HPDE6-E6E7 (cell line): ENCODE measurements at regions not wholly inside any gene's neighbourhood (a gene's known extent, or its start where the extent isn't known, plus 50 kb on each side); places are given as distances from the start of the nearest gene placed in this dataset.

Source experiments
- DNase-seq: peaks from one replicate; pipeline ENCODE4 v3.0.0; 2011; ENCODE audit warnings: missing footprints; ENCODE audit errors: extremely low spot score

DNA sequence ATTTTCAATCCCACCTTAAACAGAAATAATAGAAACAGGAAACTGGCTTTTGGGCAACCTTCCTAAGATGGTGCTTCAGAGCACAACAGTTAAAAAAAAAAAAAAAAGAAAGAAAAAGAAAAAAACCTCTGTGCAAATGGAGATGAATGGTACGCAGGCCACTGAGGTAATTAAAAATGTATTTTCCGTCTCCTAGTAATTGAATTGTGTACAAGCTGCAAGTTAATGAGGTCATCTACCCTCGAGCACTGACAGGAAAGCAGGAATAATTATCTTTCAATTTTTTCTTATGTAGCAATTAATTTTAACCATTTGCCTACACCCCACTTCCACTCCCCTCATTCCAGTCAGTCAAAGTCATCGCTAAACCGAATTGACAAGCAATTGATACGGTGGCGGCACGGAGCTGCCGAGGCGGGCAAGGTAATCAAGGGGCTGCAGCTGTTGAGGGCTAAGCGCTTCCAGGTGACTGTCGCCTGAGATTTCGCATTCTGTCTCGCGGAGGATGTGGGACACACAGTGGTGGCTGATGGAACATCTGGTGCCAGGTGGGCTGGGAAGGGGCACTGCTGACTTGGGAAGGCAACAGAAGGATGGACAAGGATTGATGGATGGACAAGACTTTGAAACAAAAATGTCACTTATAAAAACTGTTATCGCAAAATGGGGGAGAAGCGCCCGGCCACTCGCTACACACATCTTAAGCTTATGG, 109.4 kb downstream of the RCN1 start:
- DNase-seq = no peak

DNA sequence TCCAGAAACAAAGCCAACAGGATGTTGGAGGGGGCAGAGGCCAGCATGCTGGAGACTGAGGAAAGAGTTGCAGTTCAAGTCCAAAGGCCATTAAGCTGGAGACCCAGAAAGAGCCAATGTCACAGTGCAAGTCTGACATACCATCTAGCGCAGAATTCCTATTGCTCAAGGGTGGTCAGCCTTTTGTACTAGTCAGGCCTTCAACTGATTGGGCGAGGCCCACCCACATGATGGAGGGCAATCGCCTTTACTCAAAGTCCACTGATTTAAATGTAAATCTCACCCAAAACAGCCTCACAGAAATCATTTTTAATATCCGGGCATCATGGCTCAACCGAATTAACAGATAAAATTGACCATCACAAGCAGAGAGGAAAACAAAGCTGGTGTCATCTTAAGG, 113.9 kb downstream of the RCN1 start:
- no peak for DNase-seq

GRCh38 chr11:32210556-32210955, 119.7 kb downstream of the RCN1 start:
- no peak for DNase-seq

DNA sequence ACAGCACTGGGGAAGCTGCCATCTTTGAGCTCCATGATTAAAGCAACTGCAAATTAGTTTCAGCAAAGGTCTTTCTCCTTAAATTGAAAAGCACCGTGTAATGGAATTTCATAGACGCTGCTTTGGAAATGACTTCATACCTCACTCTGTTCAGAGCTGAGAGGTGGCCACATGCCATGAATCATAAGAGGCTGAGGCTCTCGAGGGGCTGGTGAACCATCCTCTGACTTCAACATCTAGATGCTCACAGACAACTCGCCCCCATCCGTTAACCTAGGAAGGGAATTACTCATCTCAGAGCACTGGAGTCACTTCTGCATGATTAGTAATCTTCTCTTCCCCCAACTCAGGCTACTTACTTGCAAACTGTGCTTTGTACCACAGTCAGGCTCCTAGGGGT, 122.3 kb downstream of the RCN1 start:
- DNase-seq = no peak

- no peak for DNase-seq
Measured at GRCh38 chr11:32215157-32215556, 124.3 kb downstream of the RCN1 start.

DNA sequence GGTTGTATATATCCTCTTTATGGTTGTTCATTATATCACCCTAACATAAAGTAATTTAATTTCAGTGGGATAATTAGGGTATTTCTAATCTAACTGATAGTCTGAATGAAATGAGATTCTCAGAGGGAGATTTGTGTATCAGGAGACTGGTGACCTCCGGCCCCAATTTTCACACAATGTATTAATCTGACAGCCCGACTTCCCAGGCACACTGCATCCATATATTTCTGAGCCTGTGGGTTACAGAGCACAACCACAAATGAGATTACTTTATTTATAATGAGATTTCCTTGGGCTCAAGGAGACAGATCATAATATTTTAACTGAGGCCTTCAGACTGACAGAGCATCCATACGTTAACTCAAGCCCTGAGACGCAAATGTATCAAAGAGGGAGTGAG, 125.9 kb downstream of the RCN1 start:
- no peak for DNase-seq

GRCh38 chr11:32219320-32219719, 128.4 kb downstream of the RCN1 start:
- DNase-seq = no peak

GRCh38 chr11:32221476-32222032, 130.7 kb downstream of the RCN1 start:
- no peak for DNase-seq

DNA sequence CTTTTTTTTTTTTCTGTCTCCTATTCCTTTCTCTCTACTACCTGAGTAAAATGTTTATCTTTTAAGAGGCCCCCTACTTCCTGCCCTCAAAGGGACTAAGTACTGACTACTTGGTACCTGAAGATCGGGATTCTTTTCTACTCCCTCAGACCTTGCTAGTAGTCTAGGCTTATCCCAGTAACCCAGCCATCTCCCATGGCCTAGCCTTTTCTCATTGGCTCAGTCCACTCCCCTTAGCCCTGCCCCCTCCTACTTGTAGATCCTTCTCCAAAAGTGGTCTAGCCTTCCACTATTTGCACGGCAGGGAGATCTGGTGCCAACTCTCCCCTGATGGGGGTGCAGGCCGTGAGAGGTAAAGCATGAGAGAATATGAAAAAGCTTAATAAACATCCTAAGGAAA, 133.7 kb downstream of the RCN1 start:
- no peak for DNase-seq

- DNase-seq = no peak
Measured at GRCh38 chr11:32225571-32226285, 134.9 kb downstream of the RCN1 start.

- no peak for DNase-seq
Measured at GRCh38 chr11:32226480-32226879, 135.6 kb downstream of the RCN1 start.

- DNase-seq = no peak
Measured at GRCh38 chr11:32229576-32230240, 138.8 kb downstream of the RCN1 start.

DNA sequence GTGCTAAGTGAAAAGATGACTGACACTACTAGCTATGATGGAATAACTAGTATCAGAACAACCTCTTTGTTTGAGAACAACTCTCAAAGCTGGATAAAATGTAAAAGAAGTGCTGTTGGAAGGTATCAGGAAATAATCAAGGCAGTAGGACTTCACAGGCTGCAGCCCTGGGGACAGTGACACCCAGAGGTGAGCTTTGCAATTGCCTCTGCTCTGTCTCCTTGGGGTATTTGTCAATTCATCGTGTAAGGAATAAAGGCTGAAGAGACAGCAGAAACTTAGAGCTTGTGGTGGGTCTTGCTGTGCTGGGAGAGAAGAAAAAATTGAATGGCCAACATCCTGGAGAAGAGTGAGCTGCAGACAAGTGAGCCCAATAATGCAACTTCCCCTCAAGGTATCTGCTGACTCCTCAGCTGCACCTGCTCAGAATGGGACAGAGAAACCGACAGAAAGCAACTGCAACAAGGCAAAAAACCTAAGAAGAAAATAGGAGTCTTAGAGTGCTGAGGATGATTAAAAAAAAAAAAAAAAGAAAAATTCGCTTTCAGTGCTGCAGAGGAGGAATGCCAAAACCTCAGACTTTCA, 141.1 kb downstream of the RCN1 start:
- peak; percentile 21 for DNase-seq

GRCh38 chr11:32232516-32232915, 141.6 kb downstream of the RCN1 start:
- no peak for DNase-seq

GRCh38 chr11:32233276-32233675, 142.4 kb downstream of the RCN1 start:
- DNase-seq = no peak

DNA sequence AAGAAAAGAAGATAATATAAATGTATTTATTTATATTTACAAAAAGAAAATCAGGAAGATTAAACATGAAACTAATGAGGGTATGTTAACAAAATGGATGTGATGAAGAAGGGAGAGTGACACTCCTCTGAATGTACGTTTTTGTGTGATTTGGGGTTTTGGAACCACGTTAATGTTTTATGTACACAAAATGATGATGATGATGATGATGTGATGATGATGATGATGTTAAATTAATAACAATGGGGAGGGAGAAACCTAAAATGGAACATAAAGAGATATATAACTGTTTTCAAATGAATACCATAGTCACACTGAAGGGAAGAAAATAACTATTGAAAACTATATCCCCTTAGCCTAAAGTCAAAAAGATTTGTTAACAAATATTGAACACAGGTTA, 143.1 kb downstream of the RCN1 start:
- DNase-seq = no peak

DNA sequence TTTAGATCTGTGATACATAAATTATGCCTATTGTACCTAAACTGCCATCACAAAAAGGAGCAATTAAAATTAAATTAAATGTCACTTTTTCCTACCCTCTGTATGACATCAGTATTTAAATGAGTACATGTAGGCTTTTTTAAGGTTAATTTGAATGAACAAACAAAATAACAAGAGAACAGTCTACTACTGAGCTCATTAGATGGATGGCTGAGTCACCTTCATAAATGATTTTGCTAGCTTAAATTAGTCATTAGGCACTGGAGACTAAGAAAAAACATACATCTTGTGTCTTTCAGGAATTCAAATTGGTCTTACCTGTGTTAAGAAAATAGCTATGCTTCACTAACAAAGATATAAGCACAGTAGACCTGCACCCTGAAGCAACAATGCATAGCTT, 153.6 kb downstream of the RCN1 start:
- no peak for DNase-seq

GRCh38 chr11:32253706-32254105, 162.8 kb downstream of the RCN1 start:
- DNase-seq = no peak

GRCh38 chr11:32255841-32256240, 165.0 kb downstream of the RCN1 start:
- no peak for DNase-seq

DNA sequence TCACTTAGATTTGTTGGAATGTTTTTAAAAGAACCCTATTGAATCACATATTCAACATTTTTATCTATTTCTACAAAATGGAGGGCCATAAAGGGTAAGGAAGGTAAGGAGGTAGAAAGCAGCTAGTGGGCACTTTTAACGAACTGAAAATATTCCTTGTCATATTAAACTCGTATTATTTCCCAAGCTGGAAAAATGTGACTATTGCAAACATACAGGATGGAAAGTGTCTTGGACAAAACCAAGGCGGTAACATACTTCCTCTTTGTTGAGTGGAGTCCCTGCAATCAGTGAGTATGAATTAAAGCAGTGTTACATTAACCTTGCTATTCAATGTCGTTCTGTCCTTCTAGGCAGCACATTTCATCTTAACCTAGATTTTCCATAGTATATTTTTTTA, 165.6 kb downstream of the RCN1 start:
- DNase-seq = no peak

GRCh38 chr11:32259641-32260081, 168.8 kb downstream of the RCN1 start:
- no peak for DNase-seq

DNA sequence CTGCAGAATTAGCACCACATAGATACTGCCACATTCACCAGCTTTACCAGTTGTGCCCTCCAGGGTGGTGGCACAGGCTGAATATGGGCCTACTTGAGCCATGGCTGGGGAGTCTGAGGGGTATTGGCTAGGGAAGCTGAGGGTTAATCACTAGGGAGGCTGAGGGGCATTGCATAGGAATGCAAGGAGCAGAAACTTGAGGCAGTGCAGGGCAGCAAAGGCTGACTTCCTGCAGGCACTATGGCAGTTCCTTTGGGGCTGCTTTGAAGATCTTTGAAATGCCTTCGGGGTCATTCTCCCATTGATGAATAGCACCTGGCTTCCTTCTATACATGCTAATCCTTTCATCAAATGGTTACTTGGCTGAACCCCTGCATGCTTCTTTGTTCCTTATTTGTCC, 171.5 kb downstream of the RCN1 start:
- DNase-seq = no peak
